ENCODE measurements at regions not wholly inside any gene's neighbourhood (a gene's known extent, or its start where the extent isn't known, plus 50 kb on each side); places are given as distances from the start of the nearest gene placed in this dataset.

- TF ChIP-seq POLR2A (IDR thresholded peaks at IDR 0.05) (no peak), CTCF (IDR thresholded peaks at IDR 0.05) (no peak)
- intact Hi-C loops (cut with DNase I) = no loop called here
- Histone ChIP-seq H3K4me3 (no peak overlapping the region), H3K4me1 (no peaks in the 10 kb centered on the region), H3K9me3 (no peaks in the 10 kb centered on the region), H3K27ac (no peak overlapping the region), H3K27me3 (no peaks in the 10 kb centered on the region), H3K36me3 (no peaks in the 10 kb centered on the region)
- ATAC-seq = no peak
- peak in 1 of 3 donors; percentile 39 for DNase-seq
- WGBS (ENCODE audit: insufficient coverage, low coverage, low lambda C conversion rate, missing lambda C conversion rate) = 86% methylated on average over 2 of the region's 11 CpGs
These were observed 147.2 kb downstream of the DNAJB6 start for GRCh38 chr7:157483971-157484410.

DNA sequence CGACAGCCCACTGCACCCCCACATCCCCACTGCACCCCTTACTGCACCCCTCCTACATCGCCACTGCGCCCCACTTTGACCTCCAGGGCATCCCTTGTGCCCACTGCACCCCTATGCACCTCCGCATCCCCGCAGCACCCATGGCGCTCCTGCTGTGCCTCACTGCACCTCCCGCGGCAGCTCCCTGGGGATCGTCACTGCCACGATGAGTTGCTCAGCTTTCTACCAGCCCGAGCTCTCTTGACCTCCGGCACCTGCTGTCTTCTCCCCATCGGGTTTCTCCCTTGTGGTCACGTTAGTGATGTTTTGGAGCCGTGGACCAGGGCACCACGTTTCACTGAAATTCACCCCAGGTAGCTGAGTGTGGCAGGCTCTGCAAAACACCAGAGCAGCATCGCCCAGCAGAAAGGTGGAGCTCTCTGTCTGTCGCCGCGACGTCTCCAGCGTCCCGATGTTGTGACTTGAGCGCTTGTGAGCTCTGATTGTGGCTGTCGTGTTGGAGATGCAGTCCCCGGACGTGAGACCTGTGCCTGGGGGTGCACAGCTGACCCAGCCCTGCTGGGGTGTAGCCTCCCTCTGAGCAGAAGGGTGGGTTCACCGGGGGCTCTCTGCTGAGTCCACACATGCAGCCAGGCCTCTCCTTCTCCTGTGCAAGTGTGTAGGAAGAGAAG is 147.7 kb downstream of the DNAJB6 start:
- no peak for ATAC-seq
- intact Hi-C loops (cut with DNase I) = no loop called here

DNA sequence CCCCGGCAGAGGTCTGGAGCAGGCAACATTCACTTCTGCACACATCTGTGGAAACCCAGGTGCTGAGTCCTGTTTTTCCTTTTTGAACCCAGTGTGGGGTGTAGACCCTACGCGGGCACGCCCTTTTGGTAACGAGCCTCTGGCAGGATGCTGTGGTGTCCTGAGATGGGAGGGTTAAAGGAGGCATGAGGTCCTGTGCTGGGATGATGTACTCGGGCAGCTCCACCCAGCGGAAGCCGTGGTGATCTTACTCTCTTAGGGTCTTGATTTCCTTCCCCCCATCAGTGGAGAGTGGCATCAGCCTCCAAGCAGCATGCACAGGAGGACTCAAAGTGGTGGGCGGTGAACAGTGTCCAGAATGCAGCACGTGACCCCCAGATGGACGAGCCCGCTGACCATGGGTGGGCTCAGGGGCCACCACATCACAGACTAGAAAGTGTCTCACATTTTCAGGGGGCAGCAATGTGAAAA is 148.6 kb downstream of the DNAJB6 start:
- H3K4me1 ChIP-seq = no peaks in the 10 kb centered on the region
- TF ChIP-seq POLR2A (IDR thresholded peaks at IDR 0.05) (no peak), CTCF (IDR thresholded peaks at IDR 0.05) (no peak)
- ATAC-seq (no peak), DNase-seq (peak in 1 of 3 donors; percentile 37)
- no peak overlapping the region for H3K27ac ChIP-seq
- no peaks in the 10 kb centered on the region for H3K27me3 ChIP-seq
- 60% methylated on average over 1 of the region's 12 CpGs for WGBS (ENCODE audit: insufficient coverage, low coverage, low lambda C conversion rate, missing lambda C conversion rate)
- no peaks in the 10 kb centered on the region for H3K36me3 ChIP-seq
- no peak overlapping the region for H3K4me3 ChIP-seq
- H3K9me3 ChIP-seq = no peaks in the 10 kb centered on the region
- intact Hi-C loops (cut with DNase I) = no loop called here

More for the DNA sequence above, 147.7 kb downstream of the DNAJB6 start:
- Histone ChIP-seq H3K9me3 (no peaks in the 10 kb centered on the region), H3K27me3 (no peaks in the 10 kb centered on the region), H3K27ac (no peak overlapping the region), H3K36me3 (no peaks in the 10 kb centered on the region), H3K4me3 (no peak overlapping the region), H3K4me1 (no peaks in the 10 kb centered on the region)
- TF ChIP-seq POLR2A (IDR thresholded peaks at IDR 0.05) (no peak), CTCF (IDR thresholded peaks at IDR 0.05) (no peak)
- DNase-seq = peak in 1 of 3 donors; percentile 42
- WGBS (ENCODE audit: insufficient coverage, low coverage, low lambda C conversion rate, missing lambda C conversion rate) = 76% methylated on average over 14 of the region's 28 CpGs

- no peak overlapping the region for H3K4me3 ChIP-seq
- no peak overlapping the region for H3K27ac ChIP-seq
- TF ChIP-seq POLR2A (IDR thresholded peaks at IDR 0.05) (no peak), CTCF (IDR thresholded peaks at IDR 0.05) (no peak)
- H3K27me3 ChIP-seq = no peaks in the 10 kb centered on the region
- intact Hi-C loops (cut with DNase I) = no loop called here
- H3K9me3 ChIP-seq = no peaks in the 10 kb centered on the region
- no peak for ATAC-seq
- no peaks in the 10 kb centered on the region for H3K4me1 ChIP-seq
- DNase-seq = peak in 1 of 3 donors; percentile 29
- 61% methylated on average over 11 of the region's 11 CpGs for whole genome bisulfite sequencing (ENCODE audit: insufficient coverage, low coverage, low lambda C conversion rate, missing lambda C conversion rate)
- H3K36me3 ChIP-seq = no peaks in the 10 kb centered on the region
These were observed 149.4 kb downstream of the DNAJB6 start for GRCh38 chr7:157486007-157486755.
